Heart left ventricle (tissue), 13 donors: ENCODE measurements at regions not wholly inside any gene's neighbourhood (a gene's known extent, or its start where the extent isn't known, plus 50 kb on each side); places are given as distances from the start of the nearest gene placed in this dataset.

Source experiments
- POLR2A ChIP-seq, 2 donors: fragments of 450-650 bp; IDR thresholded peaks; one replicate each; pipeline ENCODE4 v1.6.1; 2017; ENCODE audit warnings: antibody characterized with exemption in 2 of 2, mild to moderate bottlenecking in 2 of 2, moderate library complexity in 2 of 2
- TF ChIP-seq, protein P1 (sequence below), 12 donors: fragments of 200-600 bp; sonication (generic) in 4 of 12; IDR thresholded peaks; one replicate each; pipeline versions ENCODE4 v1.5.0 to v1.8.0; 2018 to 2022; ENCODE audit warnings: antibody characterized with exemption in 12 of 12, mild to moderate bottlenecking in 5 of 12
- donor health status: ischemic (EF 13 %, LVEDD 7.1; RV severe dilation, severe dysfunction).
- donor health status: DM: no; HTN: yes; CAD: no.
- donor health status: DM: no; HTN: no; CAD: no.
- donor health status: ischemic (EF 25% LVEDD 6.9; RV normal size, moderate dysfunction).
- donor health status: ischemic (EF 25% LVEDD 5.7; RV mildly dilated, moderate dysfunction).
- donor health status: ischemic (EF 35%, LVEDD 5.7; RV mildly dilated, moderate dysfunction).
- donor health status: nonischemic (EF 11% LVEDD 7.7; RV severe dilation, severe dysfunction).
- donor health status: DM: yes; HTN: yes; CAD: no.
- donor health status: PGD.
- donor health status: ischemic (EF 29% LVEDD 5.4; RV normal size, mild dysfunction).
- donor health status: nonischemic (EF 23%, LVEDD 6.1; RV moderate dilation, normal function).

DNA sequence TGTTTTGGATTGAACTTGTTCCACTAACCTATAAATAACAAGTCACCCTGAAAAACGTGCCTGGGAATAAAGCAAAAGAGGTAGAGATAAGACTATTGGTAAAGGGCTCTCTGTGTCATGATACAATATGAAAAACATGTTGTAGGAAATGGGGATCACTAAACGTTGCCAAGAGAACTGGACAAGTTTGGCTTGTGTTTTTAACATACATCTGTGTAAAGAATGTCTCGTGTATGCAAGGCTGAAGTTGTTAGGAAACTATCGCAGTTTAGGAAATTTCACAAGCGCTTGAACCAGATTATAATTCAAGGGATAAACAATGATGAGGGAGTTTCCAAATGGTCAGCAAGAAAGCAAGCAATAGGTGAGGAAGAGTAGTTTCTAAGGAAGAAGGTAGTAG is 655.8 kb downstream of the PCDH7 start:
- no peak for TF ChIP-seq POLR2A (IDR thresholded peaks at IDR 0.05)
- TF ChIP-seq, protein P1, sequence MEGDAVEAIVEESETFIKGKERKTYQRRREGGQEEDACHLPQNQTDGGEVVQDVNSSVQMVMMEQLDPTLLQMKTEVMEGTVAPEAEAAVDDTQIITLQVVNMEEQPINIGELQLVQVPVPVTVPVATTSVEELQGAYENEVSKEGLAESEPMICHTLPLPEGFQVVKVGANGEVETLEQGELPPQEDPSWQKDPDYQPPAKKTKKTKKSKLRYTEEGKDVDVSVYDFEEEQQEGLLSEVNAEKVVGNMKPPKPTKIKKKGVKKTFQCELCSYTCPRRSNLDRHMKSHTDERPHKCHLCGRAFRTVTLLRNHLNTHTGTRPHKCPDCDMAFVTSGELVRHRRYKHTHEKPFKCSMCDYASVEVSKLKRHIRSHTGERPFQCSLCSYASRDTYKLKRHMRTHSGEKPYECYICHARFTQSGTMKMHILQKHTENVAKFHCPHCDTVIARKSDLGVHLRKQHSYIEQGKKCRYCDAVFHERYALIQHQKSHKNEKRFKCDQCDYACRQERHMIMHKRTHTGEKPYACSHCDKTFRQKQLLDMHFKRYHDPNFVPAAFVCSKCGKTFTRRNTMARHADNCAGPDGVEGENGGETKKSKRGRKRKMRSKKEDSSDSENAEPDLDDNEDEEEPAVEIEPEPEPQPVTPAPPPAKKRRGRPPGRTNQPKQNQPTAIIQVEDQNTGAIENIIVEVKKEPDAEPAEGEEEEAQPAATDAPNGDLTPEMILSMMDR (IDR thresholded peaks at IDR 0.05), result no peak
